Activated T-cell treated with anti-CD3 and anti-CD28 coated beads, Interleukin-2, amount 50 U/mL, for 4 hours (primary cell): ENCODE measurements at regions not wholly inside any gene's neighbourhood (a gene's known extent, or its start where the extent isn't known, plus 50 kb on each side); places are given as distances from the start of the nearest gene placed in this dataset.

Experiments used
- ATAC-seq, 2 donors: fragments of 200-7000 bp; cut with Tn5 transposase; one replicate each; pipeline ENCODE4 v1.10.0; 2021
- DNase-seq: peaks from one replicate; pipeline ENCODE4 v3.0.0-alpha.2; 2020
- H3K27me3 Mint-ChIP-seq: one replicate; pipeline ENCODE4 v1.8.0; 2021; ENCODE audit warnings: low read depth, mixed read lengths
- H3K36me3 Mint-ChIP-seq: one replicate; pipeline ENCODE4 v1.8.0; 2022; ENCODE audit warnings: mixed read lengths; ENCODE audit not compliant: insufficient read depth
- H3K4me1 Mint-ChIP-seq: one replicate; pipeline ENCODE4 v1.8.0; 2021; ENCODE audit warnings: low read depth, mixed read lengths
- H3K4me3 Mint-ChIP-seq: one replicate; pipeline ENCODE4 v1.8.0; 2021; ENCODE audit warnings: mild to moderate bottlenecking, moderate library complexity, mixed read lengths
- H3K9me3 Mint-ChIP-seq: one replicate; pipeline ENCODE4 v1.8.0; 2021; ENCODE audit warnings: mixed read lengths

DNA sequence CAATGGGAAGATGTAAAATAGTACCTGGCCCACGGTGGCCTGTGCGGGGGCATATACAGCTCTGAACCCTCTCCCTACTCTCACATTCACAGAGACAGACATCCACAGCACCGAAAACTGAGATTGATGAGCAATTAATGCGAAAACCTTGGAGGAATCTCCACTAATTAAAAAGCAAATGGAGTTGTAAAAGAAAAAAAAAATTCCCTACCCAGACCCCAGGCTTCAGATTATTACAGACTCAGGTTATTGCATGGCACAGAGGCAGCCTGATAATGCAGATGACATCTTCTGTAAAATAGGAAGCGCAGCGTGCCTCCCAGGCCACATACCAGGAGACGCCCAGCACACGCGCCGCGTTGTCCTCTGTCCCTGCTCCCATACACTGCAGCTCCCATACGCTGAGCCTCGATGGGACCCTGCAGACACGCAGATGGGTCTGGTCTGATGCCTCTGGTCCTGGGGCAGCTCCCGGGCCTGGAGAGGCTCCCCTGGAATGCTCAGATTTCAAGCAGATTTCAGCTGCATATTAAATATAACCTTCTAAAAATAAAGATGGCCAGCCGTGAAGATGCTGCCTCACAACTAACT lies 496.1 kb upstream of the MYT1L start:
- no peak overlapping the region for H3K4me3 Mint-ChIP-seq
- H3K36me3 Mint-ChIP-seq = no peaks in the 10 kb centered on the region
- peaks cover 10% of the 10 kb centered on the region for H3K9me3 Mint-ChIP-seq
- H3K4me1 Mint-ChIP-seq = no peaks in the 10 kb centered on the region
- ATAC-seq (no peak), DNase-seq (no peak)
- H3K27me3 Mint-ChIP-seq = peaks cover 6% of the 10 kb centered on the region

- no peak for DNase-seq
- ATAC-seq = no peak
- Mint-ChIP-seq H3K4me3 (no peak overlapping the region), H3K27me3 (peaks cover 6% of the 10 kb centered on the region), H3K36me3 (no peaks in the 10 kb centered on the region), H3K4me1 (no peaks in the 10 kb centered on the region), H3K9me3 (peaks cover 11% of the 10 kb centered on the region)
These were observed 495.5 kb upstream of the MYT1L start for GRCh38 chr2:2826621-2827020.

DNA sequence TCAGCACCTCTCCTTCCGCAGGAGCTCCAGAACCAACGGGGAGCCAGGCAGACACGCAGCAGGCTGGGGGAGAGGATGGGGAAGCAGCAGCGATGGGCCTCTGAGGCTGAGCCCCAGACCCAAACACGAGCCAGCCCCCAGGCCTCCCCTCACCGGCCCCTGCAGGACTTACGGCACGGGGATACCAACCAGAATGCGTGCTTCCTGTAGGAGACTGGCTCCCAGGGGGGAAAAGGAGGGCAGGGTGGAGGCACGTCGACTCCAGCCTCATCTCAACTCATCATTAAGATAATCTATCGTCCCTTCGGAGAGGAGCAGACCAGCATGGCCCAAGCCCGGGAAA lies 495.1 kb upstream of the MYT1L start:
- no peaks in the 10 kb centered on the region for H3K36me3 Mint-ChIP-seq
- no peak overlapping the region for H3K4me3 Mint-ChIP-seq

GRCh38 chr2:2825516-2826208 lies 494.6 kb upstream of the MYT1L start:
- H3K9me3 Mint-ChIP-seq = peaks cover 8% of the 10 kb centered on the region
- H3K36me3 Mint-ChIP-seq = no peaks in the 10 kb centered on the region
- no peak overlapping the region for H3K4me3 Mint-ChIP-seq
- no peak for ATAC-seq
- H3K4me1 Mint-ChIP-seq = no peaks in the 10 kb centered on the region
- peaks cover 4% of the 10 kb centered on the region for H3K27me3 Mint-ChIP-seq
- DNase-seq = no peak

More for the DNA sequence above, 495.1 kb upstream of the MYT1L start:
- peaks cover 4% of the 10 kb centered on the region for H3K27me3 Mint-ChIP-seq
- H3K4me1 Mint-ChIP-seq = no peaks in the 10 kb centered on the region
- DNase-seq (no peak), ATAC-seq (no peak)
- peaks cover 11% of the 10 kb centered on the region for H3K9me3 Mint-ChIP-seq

GRCh38 chr2:2825062-2825461 lies 494.0 kb upstream of the MYT1L start:
- Mint-ChIP-seq H3K4me1 (no peaks in the 10 kb centered on the region), H3K9me3 (peaks cover 10% of the 10 kb centered on the region), H3K4me3 (no peak overlapping the region), H3K36me3 (no peaks in the 10 kb centered on the region), H3K27me3 (peaks cover 4% of the 10 kb centered on the region)
- ATAC-seq (no peak), DNase-seq (no peak)

DNA sequence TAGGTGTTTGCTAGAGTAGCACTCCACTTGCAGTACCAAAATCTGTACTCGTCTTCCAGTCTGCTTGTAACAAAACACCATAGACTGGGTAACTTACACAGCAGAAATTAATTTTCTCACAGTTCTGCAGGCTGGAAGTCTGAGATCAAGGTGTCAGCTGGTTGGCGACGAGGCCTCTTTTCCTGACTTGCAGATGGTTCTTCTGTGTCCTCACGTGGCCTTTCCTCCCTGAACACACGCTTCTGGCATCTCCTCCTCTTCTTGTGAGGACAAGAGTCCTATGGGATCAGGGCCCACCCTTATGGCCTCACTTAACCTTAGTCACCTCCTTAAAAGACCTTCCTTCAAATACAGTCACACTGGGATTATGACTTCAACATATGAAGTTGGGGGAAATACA lies 493.5 kb upstream of the MYT1L start:
- H3K36me3 Mint-ChIP-seq = no peaks in the 10 kb centered on the region
- DNase-seq = no peak
- H3K9me3 Mint-ChIP-seq = peaks cover 14% of the 10 kb centered on the region
- H3K27me3 Mint-ChIP-seq = peaks cover 4% of the 10 kb centered on the region
- H3K4me1 Mint-ChIP-seq = no peaks in the 10 kb centered on the region
- H3K4me3 Mint-ChIP-seq = no peak overlapping the region
- ATAC-seq = no peak

GRCh38 chr2:2823061-2823753 lies 492.1 kb upstream of the MYT1L start:
- no peaks in the 10 kb centered on the region for H3K36me3 Mint-ChIP-seq
- no peak overlapping the region for H3K4me3 Mint-ChIP-seq
- H3K4me1 Mint-ChIP-seq = no peaks in the 10 kb centered on the region
- no peak for ATAC-seq
- H3K9me3 Mint-ChIP-seq = peaks cover 14% of the 10 kb centered on the region
- H3K27me3 Mint-ChIP-seq = peaks cover 6% of the 10 kb centered on the region
- no peak for DNase-seq

DNA sequence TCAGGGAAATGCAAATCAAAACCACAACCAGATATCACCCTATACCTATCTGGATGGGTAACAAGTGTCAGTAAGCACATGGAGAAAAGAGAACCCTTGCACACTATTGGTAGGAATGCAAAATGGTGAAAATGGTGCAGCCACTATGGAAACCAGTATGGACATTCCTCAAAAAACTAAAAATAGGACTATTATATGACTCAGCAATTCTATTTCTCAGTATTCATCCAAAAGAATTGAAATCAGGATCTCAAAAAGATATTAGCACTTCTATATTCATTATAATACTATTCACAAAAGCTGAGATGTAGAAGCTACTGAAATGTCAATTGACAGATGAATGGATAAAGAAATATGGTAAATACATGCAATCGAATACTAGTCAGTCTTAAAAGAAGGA lies 491.1 kb upstream of the MYT1L start:
- ATAC-seq = no peak
- peaks cover 12% of the 10 kb centered on the region for H3K27me3 Mint-ChIP-seq
- no peak overlapping the region for H3K4me3 Mint-ChIP-seq
- H3K4me1 Mint-ChIP-seq = no peaks in the 10 kb centered on the region
- DNase-seq = no peak
- H3K9me3 Mint-ChIP-seq = peaks cover 14% of the 10 kb centered on the region
- no peaks in the 10 kb centered on the region for H3K36me3 Mint-ChIP-seq

DNA sequence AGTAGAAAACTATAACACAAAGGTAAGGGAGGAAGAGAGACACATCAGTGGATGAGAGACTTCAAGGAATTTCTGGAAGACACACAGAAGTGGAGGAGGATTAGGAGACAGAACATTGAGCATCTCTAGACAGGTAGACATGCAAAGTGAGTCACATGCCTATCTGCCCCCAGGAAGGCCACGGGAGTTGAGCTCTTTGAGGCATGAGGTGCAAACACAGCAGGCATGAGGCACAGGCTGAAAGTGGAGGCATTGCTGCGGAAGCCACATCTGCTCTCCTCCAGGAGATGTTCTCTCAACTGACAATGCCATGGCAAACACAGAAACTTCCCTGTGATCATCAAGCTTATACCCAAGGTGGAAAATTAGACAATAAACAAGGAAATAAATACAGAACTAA lies 481.6 kb upstream of the MYT1L start:
- no peak for ATAC-seq
- no peaks in the 10 kb centered on the region for H3K4me1 Mint-ChIP-seq
- H3K4me3 Mint-ChIP-seq = no peak overlapping the region
- peaks cover 30% of the 10 kb centered on the region for H3K9me3 Mint-ChIP-seq
- peaks cover 8% of the 10 kb centered on the region for H3K27me3 Mint-ChIP-seq
- no peak for DNase-seq
- H3K36me3 Mint-ChIP-seq = no peaks in the 10 kb centered on the region

- H3K36me3 Mint-ChIP-seq = no peaks in the 10 kb centered on the region
- DNase-seq = no peak
- ATAC-seq = no peak
- no peaks in the 10 kb centered on the region for H3K4me1 Mint-ChIP-seq
- H3K27me3 Mint-ChIP-seq = peaks cover 3% of the 10 kb centered on the region
- H3K4me3 Mint-ChIP-seq = no peak overlapping the region
- H3K9me3 Mint-ChIP-seq = peaks cover 30% of the 10 kb centered on the region
These were observed 481.0 kb upstream of the MYT1L start for GRCh38 chr2:2812117-2812516.

DNA sequence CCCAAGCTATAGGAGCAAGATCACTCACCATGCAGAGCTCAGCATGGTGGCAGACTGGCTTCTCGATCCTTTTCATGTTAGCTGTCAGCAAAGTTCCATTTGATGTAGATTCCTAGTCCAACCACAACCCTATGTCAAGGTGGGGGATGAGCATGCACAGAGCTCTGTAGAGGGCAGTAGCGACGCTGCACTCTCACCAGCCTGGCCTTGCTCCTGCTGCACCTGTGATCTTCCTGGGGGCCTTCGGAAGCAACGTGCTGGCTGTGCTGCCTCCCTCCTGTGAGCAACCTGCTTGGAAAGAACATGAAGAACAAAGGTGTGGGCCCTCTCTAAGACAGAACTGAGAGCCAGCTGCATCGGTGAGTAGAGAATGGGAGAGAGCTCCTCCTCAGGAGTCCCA lies 479.4 kb upstream of the MYT1L start:
- no peak for ATAC-seq
- Mint-ChIP-seq H3K9me3 (peaks cover 25% of the 10 kb centered on the region), H3K36me3 (no peaks in the 10 kb centered on the region)

GRCh38 chr2:2809771-2810170 lies 478.7 kb upstream of the MYT1L start:
- H3K36me3 Mint-ChIP-seq = no peaks in the 10 kb centered on the region

More for the DNA sequence above, 479.4 kb upstream of the MYT1L start:
- H3K4me1 Mint-ChIP-seq = no peaks in the 10 kb centered on the region
- no peak overlapping the region for H3K4me3 Mint-ChIP-seq
- no peak for DNase-seq
- H3K27me3 Mint-ChIP-seq = no peaks in the 10 kb centered on the region

DNA sequence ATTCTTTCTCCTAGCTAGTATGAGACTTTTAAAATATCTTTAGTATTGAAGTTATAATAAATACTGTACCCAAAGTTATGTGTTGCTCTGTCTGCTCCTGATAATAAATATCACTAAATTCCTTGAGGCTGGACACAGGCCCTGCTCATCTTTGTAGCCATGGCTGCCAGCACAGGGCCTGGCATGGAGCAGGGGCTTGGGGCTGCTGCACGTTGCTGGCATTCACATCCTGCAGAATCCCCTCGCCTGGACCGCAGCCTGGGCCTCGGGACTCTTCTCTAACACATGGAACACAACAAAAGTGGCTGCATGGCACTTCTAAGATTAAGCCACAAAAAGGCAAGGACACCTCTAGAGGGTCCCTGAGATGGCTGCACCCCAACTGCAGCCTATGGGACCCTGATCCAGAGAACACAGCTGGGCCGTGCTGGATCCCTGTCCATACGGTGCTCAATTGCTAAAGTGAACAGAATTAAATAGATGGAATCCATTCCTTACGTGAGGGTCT lies 477.5 kb upstream of the MYT1L start:
- H3K27me3 Mint-ChIP-seq = no peaks in the 10 kb centered on the region
- no peak overlapping the region for H3K4me3 Mint-ChIP-seq
- H3K9me3 Mint-ChIP-seq = peaks cover 10% of the 10 kb centered on the region
- ATAC-seq (no peak), DNase-seq (no peak)
- H3K36me3 Mint-ChIP-seq = no peaks in the 10 kb centered on the region
- H3K4me1 Mint-ChIP-seq = no peaks in the 10 kb centered on the region

More at GRCh38 chr2:2809771-2810170, 478.7 kb upstream of the MYT1L start:
- H3K27me3 Mint-ChIP-seq = no peaks in the 10 kb centered on the region
- DNase-seq (no peak), ATAC-seq (no peak)
- no peak overlapping the region for H3K4me3 Mint-ChIP-seq
- H3K4me1 Mint-ChIP-seq = no peaks in the 10 kb centered on the region
- H3K9me3 Mint-ChIP-seq = peaks cover 21% of the 10 kb centered on the region

- no peak for DNase-seq
- Mint-ChIP-seq H3K4me3 (no peak overlapping the region), H3K9me3 (peaks cover 3% of the 10 kb centered on the region), H3K27me3 (no peaks in the 10 kb centered on the region), H3K36me3 (no peaks in the 10 kb centered on the region), H3K4me1 (no peaks in the 10 kb centered on the region)
- ATAC-seq = no peak
These were observed 475.6 kb upstream of the MYT1L start for GRCh38 chr2:2806711-2807110.

DNA sequence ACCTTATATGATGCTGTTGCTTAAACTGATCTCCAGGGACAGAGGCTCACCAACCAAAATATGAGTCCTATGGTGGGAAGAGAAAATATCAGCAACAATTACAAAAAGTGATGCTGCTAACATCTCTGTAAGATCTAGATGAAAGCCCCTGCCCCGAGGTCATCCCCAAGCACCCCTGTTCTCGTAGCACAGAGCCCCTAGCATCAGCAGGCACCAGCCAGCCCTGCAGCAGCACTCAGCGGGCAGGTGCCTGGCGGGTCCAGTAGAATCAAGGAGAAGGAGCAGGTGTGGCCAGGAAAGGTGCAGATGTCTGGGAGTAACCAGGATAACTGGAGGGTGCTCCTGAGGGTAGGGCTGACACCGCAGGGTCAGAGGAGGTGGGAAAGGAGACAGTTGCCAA lies 474.2 kb upstream of the MYT1L start:
- ATAC-seq (no peak), DNase-seq (no peak)
- no peaks in the 10 kb centered on the region for H3K4me1 Mint-ChIP-seq
- H3K36me3 Mint-ChIP-seq = no peaks in the 10 kb centered on the region
- H3K9me3 Mint-ChIP-seq = peaks cover 3% of the 10 kb centered on the region
- H3K4me3 Mint-ChIP-seq = no peak overlapping the region
- no peaks in the 10 kb centered on the region for H3K27me3 Mint-ChIP-seq
